Fibroblast of skin of left biceps (primary cell): ENCODE measurements at regions not wholly inside any gene's neighbourhood (a gene's known extent, or its start where the extent isn't known, plus 50 kb on each side); places are given as distances from the start of the nearest gene placed in this dataset.

Experiments used
- DNase-seq, 2 experiments: peaks; one replicate each; pipeline ENCODE4 v3.0.0-alpha.2; 2013; ENCODE audit warnings: low read depth in 2 of 2

GRCh38 chr4:18973296-18973695 is 951.7 kb upstream of the LCORL start:
- DNase-seq = no peak

- DNase-seq = no peak
Observed at GRCh38 chr4:18961879-18962278, 940.3 kb upstream of the LCORL start.

- DNase-seq = no peak
Observed at GRCh38 chr4:18961266-18961665, 939.7 kb upstream of the LCORL start.

- no peak for DNase-seq
Observed at GRCh38 chr4:18957716-18958115, 936.2 kb upstream of the LCORL start.

GRCh38 chr4:18954538-18954937 is 933.0 kb upstream of the LCORL start:
- no peak for DNase-seq

- no peak for DNase-seq
Observed at GRCh38 chr4:18953613-18954012, 932.1 kb upstream of the LCORL start.

GRCh38 chr4:18945464-18945863 is 923.9 kb upstream of the LCORL start:
- no peak for DNase-seq

GRCh38 chr4:18942874-18943273 is 921.3 kb upstream of the LCORL start:
- no peak for DNase-seq

- no peak for DNase-seq
Observed at GRCh38 chr4:18938343-18939099, 917.0 kb upstream of the LCORL start.

- no peak for DNase-seq
Observed at GRCh38 chr4:18937746-18938145, 916.2 kb upstream of the LCORL start.

- DNase-seq = no peak
Observed at GRCh38 chr4:18937080-18937479, 915.5 kb upstream of the LCORL start.

- no peak for DNase-seq
Observed at GRCh38 chr4:18935659-18936345, 914.2 kb upstream of the LCORL start.

GRCh38 chr4:18934197-18934596 is 912.6 kb upstream of the LCORL start:
- no peak for DNase-seq

- DNase-seq = no peak
Observed at GRCh38 chr4:18932730-18933339, 911.3 kb upstream of the LCORL start.

GRCh38 chr4:18931643-18932377 is 910.3 kb upstream of the LCORL start:
- no peak for DNase-seq

- no peak for DNase-seq
Observed at GRCh38 chr4:18930487-18930886, 908.9 kb upstream of the LCORL start.

- DNase-seq = no peak
Observed at GRCh38 chr4:18923496-18924161, 902.1 kb upstream of the LCORL start.

- DNase-seq = no peak
Observed at GRCh38 chr4:18917689-18918088, 896.1 kb upstream of the LCORL start.

GRCh38 chr4:18914182-18914581 is 892.6 kb upstream of the LCORL start:
- no peak for DNase-seq

GRCh38 chr4:18894928-18895327 is 873.4 kb upstream of the LCORL start:
- no peak for DNase-seq

- peak; percentile 56 to 62 for DNase-seq
Observed at GRCh38 chr4:18882468-18882867, 860.9 kb upstream of the LCORL start.

- DNase-seq = no peak
Observed at GRCh38 chr4:18881556-18881955, 860.0 kb upstream of the LCORL start.
